GM10248 (cell line): ENCODE measurements at regions not wholly inside any gene's neighbourhood (a gene's known extent, or its start where the extent isn't known, plus 50 kb on each side); places are given as distances from the start of the nearest gene placed in this dataset.
"Not testable (repeated sequence)": the region's sequence is repeated elsewhere in the genome, so short reads cannot be mapped to it uniquely, and the experiment has no call there.

Source experiments
- CTCF ChIA-PET: fragments of 300-600 bp; sonication (Branson Sonifier 250); formaldehyde crosslinking; extraction: SDS; loops from one replicate; lab custom pipeline; 2021; ENCODE audit warnings: antibody characterized with exemption; lab: Yijun Ruan, JAX
- POLR2A ChIA-PET: fragments of 350-650 bp; sonication (Branson Sonifier 250); formaldehyde crosslinking; extraction: SDS; loops from one replicate; lab custom pipeline; 2020; ENCODE audit warnings: antibody characterized with exemption; lab: Yijun Ruan, JAX
- DNase-seq: peaks from one replicate; pipeline ENCODE4 v3.0.0; 2012; ENCODE audit errors: extremely low spot score
- TF ChIP-seq, protein P1 (sequence below): IDR thresholded peaks from 2 replicates; pipeline ENCODE4 v1.5.1; 2012; ENCODE audit warnings: mild to moderate bottlenecking, low read depth; ENCODE audit errors: extremely low read depth, missing control alignments, control extremely low read depth

- DNase-seq, result no peak
- TF ChIP-seq, protein P1, sequence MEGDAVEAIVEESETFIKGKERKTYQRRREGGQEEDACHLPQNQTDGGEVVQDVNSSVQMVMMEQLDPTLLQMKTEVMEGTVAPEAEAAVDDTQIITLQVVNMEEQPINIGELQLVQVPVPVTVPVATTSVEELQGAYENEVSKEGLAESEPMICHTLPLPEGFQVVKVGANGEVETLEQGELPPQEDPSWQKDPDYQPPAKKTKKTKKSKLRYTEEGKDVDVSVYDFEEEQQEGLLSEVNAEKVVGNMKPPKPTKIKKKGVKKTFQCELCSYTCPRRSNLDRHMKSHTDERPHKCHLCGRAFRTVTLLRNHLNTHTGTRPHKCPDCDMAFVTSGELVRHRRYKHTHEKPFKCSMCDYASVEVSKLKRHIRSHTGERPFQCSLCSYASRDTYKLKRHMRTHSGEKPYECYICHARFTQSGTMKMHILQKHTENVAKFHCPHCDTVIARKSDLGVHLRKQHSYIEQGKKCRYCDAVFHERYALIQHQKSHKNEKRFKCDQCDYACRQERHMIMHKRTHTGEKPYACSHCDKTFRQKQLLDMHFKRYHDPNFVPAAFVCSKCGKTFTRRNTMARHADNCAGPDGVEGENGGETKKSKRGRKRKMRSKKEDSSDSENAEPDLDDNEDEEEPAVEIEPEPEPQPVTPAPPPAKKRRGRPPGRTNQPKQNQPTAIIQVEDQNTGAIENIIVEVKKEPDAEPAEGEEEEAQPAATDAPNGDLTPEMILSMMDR, result no peak
- POLR2A ChIA-PET, result no interaction called here
- CTCF ChIA-PET, result no interaction called here
These were observed 221.9 kb downstream of the LHFPL1 start for GRCh38 chrX:112457788-112458187.

GRCh38 chrX:112450810-112451209, 228.9 kb downstream of the LHFPL1 start:
- TF ChIP-seq, protein P1, result no peak
- ChIA-PET POLR2A (no interaction called here), CTCF (no interaction called here)
- DNase-seq, result no peak

GRCh38 chrX:112440277-112440676, 239.5 kb downstream of the LHFPL1 start:
- ChIA-PET CTCF (no interaction called here), POLR2A (no interaction called here)
- TF ChIP-seq, protein P1, result no peak
- no peak for DNase-seq

DNA sequence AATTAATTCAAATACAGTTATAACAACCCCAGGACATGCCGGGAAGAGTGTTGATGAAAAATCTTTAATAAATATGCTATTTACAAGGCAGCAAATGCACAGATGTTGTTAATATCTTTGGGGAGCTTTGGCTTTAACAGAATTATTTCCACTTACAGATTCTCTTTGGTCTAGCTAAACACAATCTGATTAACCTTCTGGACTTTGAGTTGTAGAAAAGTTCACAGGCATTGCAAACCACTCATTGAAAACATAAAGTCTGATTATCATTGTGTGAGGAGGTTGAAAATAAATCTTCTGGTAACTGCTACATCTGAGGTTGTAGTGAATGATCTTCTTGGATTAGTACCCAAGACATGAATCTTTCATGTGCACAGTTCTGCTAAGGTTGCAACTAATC, 255.6 kb downstream of the LHFPL1 start:
- ChIA-PET POLR2A (no interaction called here), CTCF (no interaction called here)
- DNase-seq, result no peak
- TF ChIP-seq, protein P1, result no peak

DNA sequence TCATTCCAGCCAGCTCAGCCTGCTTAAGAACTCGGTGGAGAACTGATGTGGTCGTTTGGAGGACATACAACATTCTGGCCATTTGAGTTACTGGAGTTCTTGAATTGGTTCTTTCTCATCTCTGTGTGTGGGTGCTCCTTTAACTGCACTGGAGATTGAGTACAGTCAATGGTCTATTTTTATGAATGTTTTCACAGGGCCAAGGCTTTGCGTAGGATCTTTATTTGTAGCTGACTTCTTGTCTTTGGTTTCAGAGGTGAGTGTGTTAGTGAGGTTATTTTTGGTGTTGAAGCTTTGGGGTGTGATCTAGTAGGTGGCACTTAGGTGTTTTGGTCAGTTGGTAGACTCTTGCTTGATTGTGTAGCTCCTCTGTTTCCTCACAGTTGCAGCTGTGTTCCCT, 288.4 kb downstream of the LHFPL1 start:
- TF ChIP-seq, protein P1, result no peak
- CTCF ChIA-PET, result interaction anchor here (1.5 kb wide), 1 partner anchor 29 kb away, joined by 3 read pairs; no protein-coding TSS in a partner anchor
- POLR2A ChIA-PET, result no interaction called here
- DNase-seq, result no peak

DNA sequence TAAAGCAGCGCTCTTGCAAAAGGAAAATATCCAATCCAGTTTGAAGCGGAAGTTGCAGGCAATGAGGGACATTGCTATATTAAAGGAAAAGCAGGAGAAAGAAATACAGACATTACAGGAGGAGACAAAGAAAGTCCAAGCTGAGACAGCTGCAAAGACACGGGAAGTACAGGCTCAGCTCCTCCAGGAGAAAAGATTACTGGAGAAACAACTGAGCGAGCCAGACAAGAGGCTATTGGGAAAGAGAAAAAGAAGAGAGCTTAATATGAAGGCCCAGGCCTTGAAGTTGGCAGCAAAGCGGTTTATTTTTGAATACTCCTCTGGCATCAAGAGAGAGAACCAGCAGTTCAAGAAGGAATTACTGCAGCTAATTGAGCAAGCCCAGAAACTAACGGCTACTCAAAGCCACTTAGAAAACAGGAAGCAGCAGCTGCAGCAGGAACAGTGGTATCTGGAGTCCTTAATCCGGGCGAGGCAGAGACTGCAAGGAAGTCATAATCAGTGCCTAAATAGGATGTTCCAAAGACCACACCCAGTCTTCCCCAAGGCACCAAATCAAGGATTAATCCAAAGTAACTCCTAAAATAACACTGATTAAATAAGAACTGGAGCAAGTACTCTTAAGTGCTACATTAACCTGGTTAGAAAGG, 298.0 kb downstream of the LHFPL1 start:
- DNase-seq, CTCF ChIA-PET: not testable (repeated sequence)

GRCh38 chrX:112380541-112381278, 298.1 kb upstream of the TRPC5 start:
- ChIA-PET CTCF (no interaction called here), POLR2A (no interaction called here)
- no peak for DNase-seq

More for the DNA sequence above, 298.0 kb downstream of the LHFPL1 start:
- POLR2A ChIA-PET, result not testable (repeated sequence)

More at GRCh38 chrX:112380541-112381278, 298.1 kb upstream of the TRPC5 start:
- TF ChIP-seq, protein P1, result no peak
